ENCODE measurements at regions not wholly inside any gene's neighbourhood (a gene's known extent, or its start where the extent isn't known, plus 50 kb on each side); places are given as distances from the start of the nearest gene placed in this dataset.

GRCh38 chr2:56801770-56802169, 618.0 kb downstream of the CCDC85A start:
- Histone ChIP-seq H3K18ac (ENCODE audit: extremely low read depth, low read length) (no peak overlapping the region), H3K9ac (replicated peaks in 1 of 4; ENCODE audit: extremely low read depth in 1 of 4, low read depth in 3 of 4, low read length in 3 of 4) (no peak overlapping the region), H2AK5ac (ENCODE audit: low read depth, low read length) (no peak overlapping the region), H3K4me2 (ENCODE audit: insufficient read depth in 1 of 2, low read depth in 2 of 2, low read length in 2 of 2) (no peak overlapping the region), H3K27ac (ENCODE audit: low read depth, low read length) (no peak overlapping the region), H2BK5ac (ENCODE audit: low read depth, low read length) (no peak overlapping the region), H3K36me3 (ENCODE audit: control insufficient read depth in 2 of 4, insufficient read depth in 4 of 4, low read length in 3 of 4) (no peaks in the 10 kb centered on the region), H3K23me2 (ENCODE audit: low read depth, low read length) (no peaks in the 10 kb centered on the region), H2BK120ac (replicated peaks; ENCODE audit: low read depth, low read length) (no peak overlapping the region), H3K4ac (replicated peaks; ENCODE audit: insufficient read length, low read depth, low read length) (no peak overlapping the region), H2BK20ac (ENCODE audit: low read length) (no peak overlapping the region), H3K23ac (ENCODE audit: insufficient read length) (no peak overlapping the region), H3K27me3 (replicated peaks in 1 of 4; ENCODE audit: control insufficient read depth in 3 of 4, extremely low read depth in 1 of 4, insufficient read depth in 3 of 4, low read length in 3 of 4) (no peaks in the 10 kb centered on the region), H3K56ac (replicated peaks; ENCODE audit: insufficient read length, low read depth, low read length) (no peak overlapping the region), H3K4me3 (ENCODE audit: extremely low read depth in 1 of 4, insufficient read depth in 2 of 4, low read depth in 3 of 4, low read length in 4 of 4) (no peak overlapping the region), H4K91ac (replicated peaks; ENCODE audit: insufficient read length, low read length) (no peak overlapping the region), H4K5ac (ENCODE audit: insufficient read length, low read depth, low read length) (no peak overlapping the region), H4K20me1 (replicated peaks in 1 of 2; ENCODE audit: control insufficient read depth in 1 of 2, insufficient read depth in 2 of 2, low read length in 2 of 2) (no peaks in the 10 kb centered on the region), H3K79me2 (ENCODE audit: control insufficient read depth in 1 of 2, insufficient read depth in 2 of 2, low read length in 2 of 2) (no peaks in the 10 kb centered on the region), H2BK12ac (ENCODE audit: low read depth, low read length) (no peak overlapping the region), H3K9me3 (ENCODE audit: insufficient read depth in 2 of 2, low read depth in 1 of 2, low read length in 1 of 2) (no peaks in the 10 kb centered on the region), H3K4me1 (replicated peaks in 1 of 4; ENCODE audit: control insufficient read depth in 3 of 4, insufficient read depth in 4 of 4, low read length in 3 of 4) (no peaks in the 10 kb centered on the region), H3K79me1 (ENCODE audit: low read depth, low read length) (no peaks in the 10 kb centered on the region), H2AFZ (ENCODE audit: low read length) (no peak overlapping the region), H2BK15ac (ENCODE audit: low read length) (no peak overlapping the region), H3K14ac (ENCODE audit: insufficient read length) (no peak overlapping the region), H4K8ac (ENCODE audit: extremely low read depth, insufficient read depth, low read length) (no peak overlapping the region)
- DNase-seq (ENCODE audit: low read depth in 1 of 2, low spot score in 2 of 2) (no peak), FAIRE-seq (no peak)
- CTCF ChIA-PET (ENCODE audit: partially characterized antibody): interaction anchor here (0.6 kb wide), 2 partner anchors 39 to 346 kb away, joined by 3 read pairs; no protein-coding TSS in a partner anchor
- WGBS, 2 experiments (ENCODE audit: extremely low coverage in 1 of 2, insufficient coverage in 1 of 2, insufficient read length in 1 of 2, insufficient replicate concordance in 2 of 2, low coverage in 1 of 2, low lambda C conversion rate in 2 of 2, missing lambda C conversion rate in 1 of 2): 93% methylated on average over 3 of the region's 3 CpGs; no CpG with 5 or more reads in 1 of the 2 experiments
- TF ChIP-seq FOSL1 (IDR thresholded peaks at IDR 0.05; ENCODE audit: insufficient read depth, low read depth, low read length) (no peak), KDM1A (IDR thresholded peaks at IDR 0.05; ENCODE audit: borderline replicate concordance, low read length) (no peak), SP4 (IDR thresholded peaks at IDR 0.05; ENCODE audit: low read length) (no peak), HDAC6 (IDR thresholded peaks at IDR 0.05; ENCODE audit: low read depth, low read length) (no peak), EP300 (IDR thresholded peaks at IDR 0.05; ENCODE audit: borderline replicate concordance in 1 of 2, low read depth in 2 of 2, low read length in 2 of 2) (no peak), TAF1 (IDR thresholded peaks at IDR 0.05; ENCODE audit: low read depth, low read length) (no peak), MAFK (IDR thresholded peaks at IDR 0.05; ENCODE audit: low read depth, low read length) (no peak), JUN (IDR thresholded peaks at IDR 0.05; ENCODE audit: low read depth, low read length) (no peak), GTF2F1 (IDR thresholded peaks at IDR 0.05; ENCODE audit: borderline replicate concordance, low read depth, low read length) (no peak)
- POLR2A ChIA-PET (ENCODE audit: partially characterized antibody): no interaction called here

All from H1 (cell line).